Astrocyte (in vitro differentiated cells and primary cell): ENCODE measurements at regions not wholly inside any gene's neighbourhood (a gene's known extent, or its start where the extent isn't known, plus 50 kb on each side); places are given as distances from the start of the nearest gene placed in this dataset.
A peak's percentile ranks its signal among the peaks of the same experiment; 100 is the strongest.
"Not testable (repeated sequence)": the region's sequence is repeated elsewhere in the genome, so short reads cannot be mapped to it uniquely, and the experiment has no call there.

ENCODE experiments used
- DNase-seq: peaks from one replicate; pipeline ENCODE4 v3.0.0-alpha.2; 2010; ENCODE audit warnings: low read depth
- FAIRE-seq: peaks from 2 replicates; lab custom pipeline; 2011; peaks lifted over from hg19 to GRCh38; lab: Jason Lieb, UNC
- H2AFZ ChIP-seq: 2 replicates; pipeline ENCODE4 v1.6.0; 2012; ENCODE audit warnings: low read depth, low read length, inconsistent platforms
- H3K27ac ChIP-seq: 2 replicates; pipeline ENCODE4 v1.5.1; 2011; ENCODE audit warnings: low read depth, low read length, inconsistent platforms
- H3K27me3 ChIP-seq: 2 replicates; pipeline ENCODE4 v1.6.0; 2011; ENCODE audit warnings: low read length, inconsistent platforms; ENCODE audit not compliant: insufficient read depth
- H3K36me3 ChIP-seq: 2 replicates; pipeline ENCODE4 v1.5.1; 2011; ENCODE audit warnings: low read length, inconsistent platforms; ENCODE audit not compliant: insufficient read depth
- H3K4me1 ChIP-seq: 2 replicates; pipeline ENCODE4 v1.5.1; 2011; ENCODE audit warnings: low read length, inconsistent platforms; ENCODE audit not compliant: insufficient read depth
- H3K4me2 ChIP-seq: 2 replicates; pipeline ENCODE4 v1.6.0; 2012; ENCODE audit warnings: low read length, inconsistent platforms
- H3K4me3 ChIP-seq: 2 replicates; pipeline ENCODE4 v1.5.1; 2011; ENCODE audit warnings: low read depth, mild to moderate bottlenecking, low read length, inconsistent platforms; ENCODE audit not compliant: insufficient read depth
- H3K79me2 ChIP-seq: 2 replicates; pipeline ENCODE4 v1.6.0; 2012; ENCODE audit warnings: mild to moderate bottlenecking, low read length, inconsistent platforms; ENCODE audit not compliant: insufficient read depth
- H3K9ac ChIP-seq: 2 replicates; pipeline ENCODE4 v1.6.0; 2012; ENCODE audit warnings: mild to moderate bottlenecking, low read length, inconsistent platforms
- H3K9me3 ChIP-seq: 2 replicates; pipeline ENCODE4 v1.5.1; 2012; ENCODE audit warnings: low read depth, mild to moderate bottlenecking, low read length, inconsistent platforms; ENCODE audit not compliant: insufficient read depth
- H4K20me1 ChIP-seq: 2 replicates; pipeline ENCODE4 v1.6.0; 2012; ENCODE audit warnings: low read length, inconsistent platforms; ENCODE audit not compliant: insufficient read depth
- H3K27ac Mint-ChIP-seq: one replicate; pipeline ENCODE4 v1.8.0; 2021; ENCODE audit warnings: mild to moderate bottlenecking, mixed read lengths; ENCODE audit not compliant: unreplicated experiment
- H3K27me3 Mint-ChIP-seq: one replicate; pipeline ENCODE4 v1.8.0; 2021; ENCODE audit warnings: low read depth, mixed read lengths; ENCODE audit not compliant: unreplicated experiment
- H3K36me3 Mint-ChIP-seq: one replicate; pipeline ENCODE4 v1.8.0; 2021; ENCODE audit warnings: low read depth, mixed read lengths; ENCODE audit not compliant: unreplicated experiment
- H3K4me1 Mint-ChIP-seq: one replicate; pipeline ENCODE4 v1.8.0; 2021; ENCODE audit warnings: low read depth, mixed read lengths; ENCODE audit not compliant: unreplicated experiment
- H3K4me3 Mint-ChIP-seq: one replicate; pipeline ENCODE4 v1.8.0; 2021; ENCODE audit warnings: mild to moderate bottlenecking, moderate library complexity, mixed read lengths; ENCODE audit not compliant: unreplicated experiment
- H3K9me3 Mint-ChIP-seq: one replicate; pipeline ENCODE4 v1.8.0; 2021; ENCODE audit warnings: mild to moderate bottlenecking, mixed read lengths; ENCODE audit not compliant: unreplicated experiment
- EZH2 ChIP-seq: IDR thresholded peaks from 2 replicates; pipeline ENCODE4 v1.6.1; 2012; ENCODE audit warnings: mild to moderate bottlenecking, low read length, inconsistent platforms; ENCODE audit not compliant: insufficient read depth
- TF ChIP-seq, protein P1 (sequence below): IDR thresholded peaks from 2 replicates; pipeline ENCODE4 v1.5.1; 2011; ENCODE audit warnings: low read depth, mild to moderate bottlenecking, inconsistent platforms, low read length, moderate library complexity; ENCODE audit not compliant: insufficient read depth

DNA sequence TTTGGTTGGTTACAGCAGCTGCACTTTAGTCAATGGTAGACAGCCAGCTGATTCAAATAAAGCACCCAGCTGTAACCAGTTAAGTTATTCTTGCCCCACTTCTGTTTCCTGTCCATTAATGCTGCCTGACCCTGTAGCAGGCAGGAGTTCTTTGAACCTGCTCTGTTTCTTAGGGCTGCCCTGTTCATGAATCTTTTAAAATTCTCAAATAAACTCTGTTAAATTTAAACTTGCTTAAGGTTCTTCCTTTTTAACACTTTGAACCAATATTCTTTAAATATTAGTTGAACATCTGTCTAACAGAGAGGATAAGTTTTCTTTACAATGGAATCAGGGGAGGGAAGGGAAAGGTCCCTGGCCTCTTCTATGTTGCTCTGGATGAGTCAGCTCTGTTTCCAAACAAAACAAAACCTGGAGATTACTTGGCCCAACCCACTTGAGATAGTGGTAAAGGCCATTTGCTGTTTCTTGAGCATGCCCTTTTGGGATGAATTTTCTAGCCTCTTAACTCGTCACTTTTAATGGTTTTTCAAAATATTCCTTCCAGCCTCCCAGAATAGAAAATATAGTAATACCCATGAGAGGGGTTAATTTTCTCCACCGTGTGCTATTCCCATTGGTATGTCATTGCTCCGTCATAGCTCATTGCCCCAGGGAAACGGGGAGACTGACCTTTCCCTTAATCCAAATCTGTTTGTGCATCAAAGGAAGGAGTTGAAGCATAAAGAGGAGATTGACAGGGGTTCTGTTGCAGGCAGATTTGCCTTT, 112.1 kb upstream of the FHL2 start:
- Histone ChIP-seq H3K4me3 (no peak overlapping the region), H3K4me2 (no peak overlapping the region), H3K9ac (no peak overlapping the region), H3K9me3 (no peaks in the 10 kb centered on the region), H3K4me1 (no peaks in the 10 kb centered on the region), H3K27me3 (peaks cover 15% of the 10 kb centered on the region), H3K79me2 (no peaks in the 10 kb centered on the region), H3K36me3 (no peaks in the 10 kb centered on the region), H3K27ac (no peak overlapping the region), H4K20me1 (no peaks in the 10 kb centered on the region), H2AFZ (no peak overlapping the region)
- H3K27me3 Mint-ChIP-seq, result peaks cover 6% of the 10 kb centered on the region
- H3K27ac Mint-ChIP-seq, result no peak overlapping the region
- no peaks in the 10 kb centered on the region for H3K36me3 Mint-ChIP-seq
- H3K9me3 Mint-ChIP-seq, result peaks cover 2% of the 10 kb centered on the region
- no peaks in the 10 kb centered on the region for H3K4me1 Mint-ChIP-seq
- FAIRE-seq, result no peak
- peak; percentile 22 for DNase-seq
- H3K4me3 Mint-ChIP-seq, result no peak overlapping the region
- no peak for TF ChIP-seq EZH2
- TF ChIP-seq, protein P1, sequence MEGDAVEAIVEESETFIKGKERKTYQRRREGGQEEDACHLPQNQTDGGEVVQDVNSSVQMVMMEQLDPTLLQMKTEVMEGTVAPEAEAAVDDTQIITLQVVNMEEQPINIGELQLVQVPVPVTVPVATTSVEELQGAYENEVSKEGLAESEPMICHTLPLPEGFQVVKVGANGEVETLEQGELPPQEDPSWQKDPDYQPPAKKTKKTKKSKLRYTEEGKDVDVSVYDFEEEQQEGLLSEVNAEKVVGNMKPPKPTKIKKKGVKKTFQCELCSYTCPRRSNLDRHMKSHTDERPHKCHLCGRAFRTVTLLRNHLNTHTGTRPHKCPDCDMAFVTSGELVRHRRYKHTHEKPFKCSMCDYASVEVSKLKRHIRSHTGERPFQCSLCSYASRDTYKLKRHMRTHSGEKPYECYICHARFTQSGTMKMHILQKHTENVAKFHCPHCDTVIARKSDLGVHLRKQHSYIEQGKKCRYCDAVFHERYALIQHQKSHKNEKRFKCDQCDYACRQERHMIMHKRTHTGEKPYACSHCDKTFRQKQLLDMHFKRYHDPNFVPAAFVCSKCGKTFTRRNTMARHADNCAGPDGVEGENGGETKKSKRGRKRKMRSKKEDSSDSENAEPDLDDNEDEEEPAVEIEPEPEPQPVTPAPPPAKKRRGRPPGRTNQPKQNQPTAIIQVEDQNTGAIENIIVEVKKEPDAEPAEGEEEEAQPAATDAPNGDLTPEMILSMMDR, result no peak

DNA sequence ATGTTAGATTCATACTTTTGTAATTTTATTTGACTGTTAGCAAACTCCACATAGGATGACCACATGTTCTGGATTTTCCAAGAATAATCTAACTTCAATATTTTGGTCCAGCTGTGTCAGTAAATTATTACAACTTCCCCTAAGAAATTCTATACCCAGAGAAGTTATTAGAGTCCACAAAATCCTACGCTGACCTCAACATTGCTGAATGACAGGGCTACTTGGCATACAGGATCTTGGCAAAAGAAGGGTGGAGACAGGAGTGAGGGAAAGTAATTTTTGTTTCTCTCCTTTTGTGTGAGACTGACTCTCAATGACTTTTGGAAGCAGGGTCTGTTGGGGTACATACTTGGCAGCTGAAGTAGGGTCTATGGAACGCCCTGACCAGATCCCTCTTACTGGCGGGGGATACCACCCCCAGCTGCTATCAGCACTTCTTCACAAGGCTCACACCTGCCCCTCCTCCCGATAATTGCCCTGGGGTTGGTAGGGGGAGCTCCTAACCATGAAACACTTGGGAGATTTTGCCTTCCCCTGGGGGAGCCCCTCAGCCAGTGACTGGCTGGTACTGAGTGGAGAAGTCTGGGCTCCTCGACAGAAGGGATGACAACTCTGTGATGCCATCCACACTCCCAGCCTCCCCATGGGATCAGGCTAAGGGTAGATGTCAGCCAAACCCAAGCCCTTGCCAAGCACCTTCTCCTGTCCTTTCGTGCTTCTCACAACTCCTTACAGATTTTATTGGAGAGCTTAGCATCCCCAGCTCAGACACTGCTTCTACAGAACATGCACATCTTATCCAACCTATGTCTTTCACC, 110.6 kb upstream of the FHL2 start:
- Mint-ChIP-seq H3K36me3 (no peaks in the 10 kb centered on the region), H3K4me1 (no peaks in the 10 kb centered on the region), H3K4me3 (no peak overlapping the region), H3K27ac (no peak overlapping the region), H3K27me3 (no peaks in the 10 kb centered on the region), H3K9me3 (peaks cover 2% of the 10 kb centered on the region)
- TF ChIP-seq EZH2, result no peak
- TF ChIP-seq, protein P1, result no peak
- H3K27me3 ChIP-seq, result peaks cover 12% of the 10 kb centered on the region
- no peak for DNase-seq
- H3K27ac ChIP-seq, result no peak overlapping the region
- H3K4me3 ChIP-seq, result no peak overlapping the region
- no peaks in the 10 kb centered on the region for H3K36me3 ChIP-seq
- no peak overlapping the region for H3K4me2 ChIP-seq
- no peak for FAIRE-seq
- no peak overlapping the region for H2AFZ ChIP-seq
- no peaks in the 10 kb centered on the region for H3K79me2 ChIP-seq
- no peak overlapping the region for H3K9ac ChIP-seq
- no peaks in the 10 kb centered on the region for H4K20me1 ChIP-seq
- no peaks in the 10 kb centered on the region for H3K4me1 ChIP-seq
- H3K9me3 ChIP-seq, result no peaks in the 10 kb centered on the region

DNA sequence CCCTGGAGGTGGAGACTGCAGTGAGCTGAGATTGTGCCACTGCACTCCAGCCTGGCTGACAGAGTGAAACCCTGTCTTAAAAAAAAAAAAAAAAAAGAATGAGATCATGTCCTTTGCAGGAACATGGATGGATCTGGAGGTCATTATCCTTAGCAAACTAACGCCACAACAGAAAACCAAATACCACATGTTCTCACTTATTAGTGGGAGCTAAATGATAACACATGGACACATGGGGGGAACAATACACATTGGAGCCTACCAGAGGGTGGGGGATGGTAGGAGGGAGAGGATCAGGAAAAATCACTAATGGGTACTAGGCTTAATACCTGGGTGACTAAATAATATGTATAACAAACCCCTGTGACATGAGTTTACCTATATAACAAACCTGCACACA, 108.0 kb upstream of the FHL2 start:
- H3K4me1 ChIP-seq, H3K27ac Mint-ChIP-seq, H3K36me3 Mint-ChIP-seq, FAIRE-seq, H3K4me2 ChIP-seq, H3K36me3 ChIP-seq, H3K9me3 ChIP-seq, H3K79me2 ChIP-seq, H3K4me1 Mint-ChIP-seq, H4K20me1 ChIP-seq, H3K9ac ChIP-seq, H3K27ac ChIP-seq, H2AFZ ChIP-seq, H3K9me3 Mint-ChIP-seq, H3K4me3 ChIP-seq, DNase-seq, H3K27me3 Mint-ChIP-seq, H3K4me3 Mint-ChIP-seq, H3K27me3 ChIP-seq: not testable (repeated sequence)
